Activated CD8-positive, alpha-beta memory T cell treated with anti-CD3 and anti-CD28 coated beads for 36 hours (primary cell): ENCODE measurements at regions not wholly inside any gene's neighbourhood (a gene's known extent, or its start where the extent isn't known, plus 50 kb on each side); places are given as distances from the start of the nearest gene placed in this dataset.
"Not testable (repeated sequence)": the region's sequence is repeated elsewhere in the genome, so short reads cannot be mapped to it uniquely, and the experiment has no call there.

Experiments
- CTCF ChIA-PET: fragments of 350-600 bp; sonication (Branson Sonifier 250); formaldehyde crosslinking; loops from one replicate; lab custom pipeline; 2021; ENCODE audit warnings: antibody characterized with exemption; lab: Charles Lee
- POLR2A ChIA-PET: fragments of 350-600 bp; sonication (Branson Sonifier 250); formaldehyde crosslinking; loops from one replicate; lab custom pipeline; 2021; ENCODE audit warnings: antibody characterized with exemption; lab: Charles Lee

GRCh38 chr3:88282528-88283241, 132.9 kb downstream of the C3orf38 start:
- POLR2A ChIA-PET: no interaction called here
- CTCF ChIA-PET: no interaction called here

- CTCF ChIA-PET: no interaction called here
Observed at GRCh38 chr3:88283242-88283592, 133.5 kb downstream of the C3orf38 start.

GRCh38 chr3:88291486-88291885, 141.7 kb downstream of the C3orf38 start:
- ChIA-PET CTCF (no interaction called here), POLR2A (no interaction called here)

More at GRCh38 chr3:88283242-88283592, 133.5 kb downstream of the C3orf38 start:
- POLR2A ChIA-PET: no interaction called here

GRCh38 chr3:88298189-88298588, 148.4 kb downstream of the C3orf38 start:
- ChIA-PET CTCF (no interaction called here), POLR2A (no interaction called here)

- ChIA-PET CTCF (no interaction called here), POLR2A (no interaction called here)
Observed at GRCh38 chr3:88301273-88301995, 151.7 kb downstream of the C3orf38 start.

- CTCF ChIA-PET: no interaction called here
Observed at GRCh38 chr3:88301996-88302393, 152.2 kb downstream of the C3orf38 start.

GRCh38 chr3:88303331-88303904, 153.7 kb downstream of the C3orf38 start:
- CTCF ChIA-PET, POLR2A ChIA-PET: not testable (repeated sequence)

More at GRCh38 chr3:88301996-88302393, 152.2 kb downstream of the C3orf38 start:
- POLR2A ChIA-PET: no interaction called here

- CTCF ChIA-PET: no interaction called here
- POLR2A ChIA-PET: no interaction called here
Observed at GRCh38 chr3:88307666-88308065, 157.9 kb downstream of the C3orf38 start.

- ChIA-PET CTCF (no interaction called here), POLR2A (no interaction called here)
Observed at GRCh38 chr3:88311826-88312225, 162.1 kb downstream of the C3orf38 start.

- ChIA-PET POLR2A (no interaction called here), CTCF (no interaction called here)
Observed at GRCh38 chr3:88312256-88312655, 162.5 kb downstream of the C3orf38 start.

GRCh38 chr3:88318067-88318466, 168.3 kb downstream of the C3orf38 start:
- ChIA-PET CTCF (no interaction called here), POLR2A (no interaction called here)

- POLR2A ChIA-PET: no interaction called here
- CTCF ChIA-PET: no interaction called here
Observed at GRCh38 chr3:88321363-88322050, 171.7 kb downstream of the C3orf38 start.

- CTCF ChIA-PET: interaction anchor here (1.6 kb wide), 1 partner anchor 10 kb away, joined by 3 read pairs; no protein-coding TSS in a partner anchor
- POLR2A ChIA-PET: no interaction called here
Observed at GRCh38 chr3:88324788-88325187, 175.0 kb downstream of the C3orf38 start.

- CTCF ChIA-PET: interaction anchor here (1.0 kb wide), 1 partner anchor 9 kb away, joined by 3 read pairs; no protein-coding TSS in a partner anchor
- POLR2A ChIA-PET: no interaction called here
Observed at GRCh38 chr3:88334187-88334868, 184.6 kb downstream of the C3orf38 start.

- ChIA-PET POLR2A (no interaction called here), CTCF (no interaction called here)
Observed at GRCh38 chr3:88336894-88337293, 187.1 kb downstream of the C3orf38 start.

- CTCF ChIA-PET: no interaction called here
- POLR2A ChIA-PET: no interaction called here
Observed at GRCh38 chr3:88343264-88343663, 193.5 kb downstream of the C3orf38 start.

GRCh38 chr3:88346643-88347042, 196.9 kb downstream of the C3orf38 start:
- ChIA-PET CTCF (no interaction called here), POLR2A (no interaction called here)

GRCh38 chr3:88362428-88362827, 212.7 kb downstream of the C3orf38 start:
- CTCF ChIA-PET: no interaction called here
- POLR2A ChIA-PET: no interaction called here

GRCh38 chr3:88364926-88365325, 215.2 kb downstream of the C3orf38 start:
- POLR2A ChIA-PET: no interaction called here
- CTCF ChIA-PET: no interaction called here

GRCh38 chr3:88369337-88369736, 219.6 kb downstream of the C3orf38 start:
- POLR2A ChIA-PET: no interaction called here

More at GRCh38 chr3:88369337-88369736, 219.6 kb downstream of the C3orf38 start:
- CTCF ChIA-PET: no interaction called here
